GM18517 (cell line): ENCODE measurements at regions not wholly inside any gene's neighbourhood (a gene's known extent, or its start where the extent isn't known, plus 50 kb on each side); places are given as distances from the start of the nearest gene placed in this dataset.
"Not testable (repeated sequence)": the region's sequence is repeated elsewhere in the genome, so short reads cannot be mapped to it uniquely, and the experiment has no call there.

Source experiments
- ATAC-seq: cut with Tn5 transposase; IDR thresholded peaks from one replicate; pipeline ENCODE4 v1.9.1; 2021; ENCODE audit warnings: mild to moderate bottlenecking, moderate library complexity; ENCODE audit not compliant: unreplicated experiment

DNA sequence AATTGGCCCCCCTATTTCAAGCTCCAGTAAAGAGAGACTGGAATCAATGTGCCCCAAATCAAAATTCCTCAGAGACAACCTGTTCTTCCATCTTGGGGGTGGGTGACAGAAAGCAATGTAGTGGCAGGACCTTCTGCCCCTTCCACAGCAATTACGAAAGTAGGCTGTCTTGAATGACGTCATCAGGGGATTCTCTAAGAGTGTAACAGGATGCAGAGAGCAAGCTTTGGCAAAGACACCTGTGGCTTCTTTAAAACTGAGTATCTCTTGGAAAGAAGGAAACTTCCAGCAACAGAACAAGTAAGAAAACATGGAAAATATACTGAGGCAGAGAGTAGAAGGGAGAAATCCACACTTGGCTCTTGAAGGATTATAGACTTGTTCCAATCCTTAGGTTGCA is 247.6 kb upstream of the PDE4D start:
- ATAC-seq: no peak

GRCh38 chr5:60136841-60137240 is 243.3 kb upstream of the PDE4D start:
- no peak for ATAC-seq

DNA sequence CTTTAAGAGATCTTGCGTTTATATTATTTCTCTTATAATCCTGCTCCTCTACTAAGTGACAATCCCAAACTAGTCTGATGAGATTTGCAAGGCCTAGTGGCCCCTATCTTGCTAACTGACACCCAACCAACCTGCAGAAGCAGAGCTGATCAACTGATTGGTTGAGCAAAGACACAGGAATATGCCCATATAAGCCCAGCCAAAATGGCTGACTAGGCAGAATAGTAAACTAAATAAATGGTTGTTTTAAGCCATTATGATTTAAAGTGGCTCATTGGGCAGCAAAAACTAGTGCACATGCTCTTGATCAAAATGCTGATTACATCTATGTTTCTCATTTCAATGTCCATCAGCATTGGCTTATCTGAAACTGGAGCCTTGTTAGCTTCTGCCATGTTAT is 238.0 kb upstream of the PDE4D start:
- ATAC-seq: no peak

DNA sequence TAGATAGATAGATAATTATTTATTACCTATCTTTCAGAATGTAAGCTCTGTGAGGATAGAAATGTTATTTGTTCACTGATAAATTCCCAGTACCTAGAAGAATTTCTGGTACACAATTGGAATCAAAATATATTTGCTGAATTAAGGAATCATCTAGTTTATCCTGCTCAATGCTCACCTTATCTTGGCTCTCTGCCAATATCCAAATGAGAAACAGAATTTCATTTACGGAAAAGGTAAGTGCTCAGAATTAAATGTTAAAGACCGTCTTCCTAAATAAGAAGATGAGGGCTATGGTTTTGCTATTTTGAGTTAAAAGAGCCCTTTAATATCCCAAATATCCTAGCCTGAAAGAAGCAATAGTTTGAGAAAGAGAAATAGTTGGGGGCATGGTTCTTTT is 232.1 kb upstream of the PDE4D start:
- no peak for ATAC-seq

- ATAC-seq: no peak
Measured at GRCh38 chr5:60102961-60103693, 209.6 kb upstream of the PDE4D start.

DNA sequence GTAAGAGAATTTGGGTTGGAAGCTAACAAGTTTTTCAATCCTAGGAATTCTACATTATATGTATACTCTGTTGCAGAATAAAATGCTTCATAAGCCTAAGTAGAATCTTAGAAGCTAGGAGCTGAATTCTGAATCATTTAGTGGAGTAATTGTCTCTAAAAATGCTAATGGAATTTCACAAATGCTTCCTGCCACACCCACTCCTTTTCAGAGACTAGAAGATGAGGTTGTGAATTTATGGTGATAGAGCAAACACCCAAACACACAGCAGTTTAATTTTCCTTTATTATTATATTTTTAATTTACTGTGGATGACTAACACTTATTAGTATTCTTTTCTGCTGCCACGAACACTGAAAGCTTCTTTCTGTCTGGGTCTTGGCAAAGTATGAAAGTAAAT is 208.0 kb upstream of the PDE4D start:
- no peak for ATAC-seq

DNA sequence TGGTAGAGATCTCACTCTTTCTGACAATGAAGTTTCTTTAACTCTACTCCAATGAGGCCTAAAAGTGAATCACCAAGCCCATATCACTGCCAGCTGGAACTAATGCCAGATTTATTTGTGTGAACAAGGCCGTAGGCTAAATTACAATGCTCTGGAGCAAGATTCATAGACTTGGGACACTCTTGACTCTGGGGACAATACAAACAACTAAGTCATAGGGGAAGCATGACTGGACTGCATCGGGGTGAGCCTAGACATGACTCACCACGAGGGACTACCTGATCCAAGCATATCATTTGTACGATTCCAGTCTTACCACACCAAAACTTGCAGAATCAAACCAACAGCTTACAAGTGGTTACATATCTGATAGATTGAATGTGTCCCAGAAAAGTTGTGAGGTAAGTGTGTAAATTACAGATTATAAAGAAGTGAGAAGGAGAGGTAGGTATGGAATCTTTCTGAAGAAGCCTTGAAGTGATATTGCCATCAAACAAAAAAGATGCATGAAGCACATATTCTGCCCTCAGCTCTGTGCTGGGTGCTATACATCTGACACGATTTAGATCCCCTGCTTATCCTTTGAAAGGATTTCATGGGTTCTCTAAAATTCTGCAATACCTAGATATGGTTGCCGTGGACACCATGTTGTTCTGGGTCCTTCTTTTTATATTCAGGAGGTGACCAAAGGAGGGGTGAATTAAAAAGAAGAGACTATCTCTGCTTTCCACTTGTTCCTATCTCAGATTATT is 199.3 kb upstream of the PDE4D start:
- no peak for ATAC-seq

- ATAC-seq: no peak
Measured at GRCh38 chr5:60086583-60086982, 193.1 kb upstream of the PDE4D start.

DNA sequence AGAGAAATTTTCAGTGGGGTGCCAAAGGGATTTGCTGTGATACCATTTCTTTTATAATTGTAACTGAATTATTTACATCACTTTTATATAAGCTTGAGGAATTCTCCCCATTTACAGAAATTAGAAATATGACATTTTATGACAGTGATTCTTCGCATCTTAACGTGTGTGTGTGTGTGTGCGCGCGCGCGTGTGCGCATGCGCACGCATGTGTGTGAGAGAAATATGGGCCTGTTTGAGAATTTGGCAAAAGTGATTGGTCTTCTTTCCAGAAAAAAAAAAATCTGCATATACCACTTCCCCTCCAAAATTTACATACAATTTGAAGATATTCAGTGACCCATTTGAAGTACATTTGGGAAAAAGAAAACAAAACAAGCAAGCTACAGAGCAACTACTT is 190.7 kb upstream of the PDE4D start:
- ATAC-seq: no peak

DNA sequence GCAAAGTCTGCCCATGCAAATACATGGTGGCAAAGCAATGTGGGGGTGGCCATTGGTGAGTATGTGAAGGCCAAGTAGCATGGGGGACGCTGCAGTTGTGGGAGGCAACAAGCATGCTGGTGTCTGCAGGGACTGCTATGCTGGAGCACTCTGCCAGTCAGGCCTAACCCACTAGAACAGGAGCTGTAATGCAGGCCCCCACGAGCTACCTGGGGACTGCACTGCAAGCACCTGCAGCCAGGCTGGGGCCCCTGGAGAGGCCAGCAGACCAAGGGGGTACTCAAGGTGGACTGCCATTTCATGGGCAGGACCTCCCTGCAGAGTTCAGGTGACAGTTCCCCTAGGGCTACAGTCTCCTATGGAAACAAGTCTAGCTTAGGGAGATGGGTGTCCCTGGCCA is 183.8 kb upstream of the PDE4D start:
- ATAC-seq: no peak

DNA sequence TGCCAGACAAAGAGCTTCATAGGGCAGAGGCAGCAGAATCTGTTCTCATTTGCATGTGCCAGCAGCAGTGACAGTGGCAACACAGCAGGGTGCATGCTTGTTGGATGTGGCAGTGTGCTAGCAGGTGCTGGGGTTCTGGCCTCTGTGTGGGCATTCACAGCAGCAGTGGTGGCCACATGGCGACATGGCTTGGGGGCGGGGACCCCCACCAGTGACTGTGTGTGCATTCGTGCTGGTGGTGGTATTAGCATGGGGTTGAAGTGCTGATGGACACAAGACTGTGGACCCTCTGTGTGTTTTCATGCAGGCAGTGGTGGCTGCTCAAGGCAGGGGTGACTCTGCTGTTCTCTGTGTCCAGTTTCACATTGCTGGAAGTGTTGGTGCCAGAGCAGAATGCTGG is 183.2 kb upstream of the PDE4D start:
- ATAC-seq: no peak

DNA sequence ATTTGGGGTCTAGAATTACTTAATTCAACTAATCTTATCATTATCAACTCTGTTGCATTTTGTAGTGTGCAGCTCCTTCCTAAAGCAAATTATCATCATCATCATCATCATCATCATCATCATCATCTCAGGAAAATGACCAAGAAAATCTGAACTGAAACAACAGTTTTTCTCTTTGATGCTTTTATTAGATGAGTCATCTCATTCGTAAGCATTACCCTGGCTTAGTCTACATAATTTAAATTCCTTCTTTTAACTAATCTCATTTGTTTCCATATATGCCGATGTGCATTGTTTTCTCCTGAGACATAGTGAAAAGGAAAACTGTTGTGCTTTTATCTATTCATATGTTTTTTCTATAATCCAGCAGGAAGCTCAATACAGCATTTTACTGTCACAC is 173.0 kb upstream of the PDE4D start:
- ATAC-seq: no peak

GRCh38 chr5:60060389-60060788 is 166.9 kb upstream of the PDE4D start:
- ATAC-seq: no peak

GRCh38 chr5:60056191-60056590 is 162.7 kb upstream of the PDE4D start:
- ATAC-seq: no peak

DNA sequence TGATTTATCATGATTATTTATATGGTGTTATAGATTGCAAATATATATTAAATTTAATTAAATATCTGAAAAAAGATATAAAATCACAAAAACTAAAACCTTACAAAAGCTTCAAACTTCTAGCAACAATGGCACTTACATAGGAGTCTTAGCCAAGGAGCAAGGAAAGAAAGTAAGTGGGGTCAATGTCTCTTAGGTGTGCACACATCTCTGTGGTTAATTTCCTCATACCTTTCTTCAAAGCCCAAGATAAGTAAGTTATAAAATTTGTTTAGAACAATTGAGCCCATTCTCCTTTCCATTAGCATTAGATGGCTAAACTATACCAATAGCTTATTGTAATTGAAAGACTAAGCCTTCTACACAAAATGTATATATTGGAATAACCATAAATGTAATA is 161.6 kb upstream of the PDE4D start:
- ATAC-seq: no peak

GRCh38 chr5:60041996-60042664 is 148.6 kb upstream of the PDE4D start:
- ATAC-seq: not testable (repeated sequence)

- not testable (repeated sequence) for ATAC-seq
Measured at GRCh38 chr5:60041508-60041907, 148.0 kb upstream of the PDE4D start.

DNA sequence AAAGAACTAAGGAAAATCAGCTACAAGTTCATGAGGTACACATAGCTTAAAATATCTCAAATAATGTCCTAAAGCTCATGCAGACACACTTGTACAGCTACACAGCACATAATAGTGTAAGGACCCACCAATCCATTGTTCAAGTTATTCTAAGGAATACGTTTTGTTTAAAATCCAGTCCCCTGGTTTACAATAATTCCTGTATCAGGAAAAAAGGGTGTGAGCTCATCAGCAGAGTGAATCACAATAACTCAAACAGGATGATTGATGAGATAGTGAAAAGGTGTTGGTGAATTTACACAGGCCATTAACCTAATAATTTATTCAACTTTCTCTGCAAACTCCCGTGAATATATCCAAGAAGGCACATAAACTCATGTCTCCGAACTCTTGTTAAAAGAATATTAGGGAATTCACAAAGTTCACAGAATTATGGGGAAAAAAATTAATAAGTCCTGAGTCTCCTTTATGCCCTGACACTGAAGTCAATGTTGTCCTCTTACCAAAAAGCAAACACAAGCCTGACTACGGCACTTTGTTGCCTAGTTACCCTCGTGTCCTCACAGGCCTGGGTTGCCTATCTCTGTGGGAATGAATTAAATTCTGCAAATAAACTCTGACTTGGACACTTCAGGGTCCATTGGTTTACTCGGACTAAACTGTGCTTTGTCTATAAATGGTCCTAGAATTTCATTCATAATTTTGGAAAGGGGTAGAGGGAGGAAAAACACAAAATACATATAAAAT is 142.8 kb upstream of the PDE4D start:
- ATAC-seq: no peak

- no peak for ATAC-seq
Measured at GRCh38 chr5:60026161-60026560, 132.6 kb upstream of the PDE4D start.

DNA sequence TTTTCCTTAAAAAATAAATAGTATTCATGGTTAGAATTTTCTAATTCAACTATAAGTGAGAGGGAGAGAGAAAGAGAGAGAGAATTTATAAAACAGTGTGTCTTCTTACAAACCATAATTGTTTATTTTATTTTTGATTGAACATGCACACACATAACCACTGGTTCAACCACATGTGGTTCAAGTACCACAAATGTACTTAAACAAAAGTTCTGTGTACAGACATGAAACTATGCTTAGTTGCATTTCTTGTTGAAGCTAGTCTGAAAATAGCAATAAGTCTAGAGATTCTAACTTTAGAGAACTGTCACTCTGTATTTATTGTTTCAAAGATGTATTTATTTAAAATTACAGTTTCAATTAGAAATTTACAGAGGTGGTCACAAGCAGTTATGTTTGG is 130.6 kb upstream of the PDE4D start:
- no peak for ATAC-seq

DNA sequence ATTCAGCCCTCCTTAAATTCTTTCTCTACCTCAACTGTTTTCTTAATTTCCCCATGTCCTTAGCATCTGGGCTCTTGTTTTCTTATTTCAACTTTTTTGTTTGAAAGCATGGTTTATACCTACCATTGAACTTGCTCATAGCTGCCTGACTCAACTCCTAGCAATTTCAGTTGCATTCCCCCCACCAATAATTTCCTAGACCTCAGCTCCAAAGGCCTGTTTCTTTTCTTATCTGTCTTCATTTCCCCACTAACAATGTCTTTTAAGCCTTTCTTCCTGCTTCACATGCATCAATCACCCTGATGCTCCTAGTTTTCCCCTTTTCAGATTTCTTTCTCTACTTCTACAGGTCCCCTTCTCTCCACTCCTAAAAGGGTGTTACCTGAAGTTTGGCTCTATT is 129.7 kb upstream of the PDE4D start:
- no peak for ATAC-seq
